ENCODE measurements at regions not wholly inside any gene's neighbourhood (a gene's known extent, or its start where the extent isn't known, plus 50 kb on each side); places are given as distances from the start of the nearest gene placed in this dataset.
"Not testable (repeated sequence)": the region's sequence is repeated elsewhere in the genome, so short reads cannot be mapped to it uniquely, and the experiment has no call there.

DNA sequence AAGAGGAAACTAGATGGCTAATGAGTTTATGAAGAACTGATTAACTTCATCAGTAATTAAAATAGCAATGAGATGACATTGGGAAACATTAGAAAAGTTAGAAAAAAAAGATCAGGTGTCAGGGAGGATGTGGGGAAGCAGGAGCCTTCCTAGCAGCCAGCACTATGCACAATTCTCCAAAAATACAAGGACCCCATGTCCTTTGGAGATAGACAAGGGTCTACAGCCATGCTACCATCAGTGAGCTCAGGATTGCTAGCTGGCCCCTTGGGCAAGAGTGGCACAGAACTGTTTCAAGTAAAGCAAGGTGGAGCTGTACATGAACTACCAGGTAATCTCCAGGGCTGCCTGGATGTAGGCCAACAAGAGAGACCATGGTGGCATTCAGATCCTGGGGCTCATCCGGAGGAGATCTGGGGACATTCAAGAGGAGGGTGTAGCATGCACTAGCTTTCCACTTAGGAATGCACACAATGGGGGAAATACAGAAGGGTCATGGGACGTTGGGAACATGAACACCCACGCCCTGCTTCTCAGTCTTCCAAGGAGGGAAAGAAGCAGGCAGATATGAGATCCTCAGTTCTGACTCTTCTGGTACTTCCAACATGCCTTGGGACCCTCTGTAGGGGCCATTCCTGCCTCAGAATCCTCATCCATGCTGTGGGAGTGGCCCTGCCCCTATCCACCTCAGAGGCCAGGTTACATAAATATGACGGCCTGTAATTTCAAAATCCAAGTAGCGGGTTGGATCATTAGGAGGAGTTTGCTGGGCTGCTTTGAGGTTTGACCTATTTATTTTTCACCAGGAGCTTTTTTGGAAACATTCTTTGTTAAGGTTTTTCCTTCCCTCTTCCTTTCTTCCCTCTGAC, 82.2 kb upstream of the HABP2 start:
- no peak for DNase-seq (ENCODE audit: low spot score)

DNA sequence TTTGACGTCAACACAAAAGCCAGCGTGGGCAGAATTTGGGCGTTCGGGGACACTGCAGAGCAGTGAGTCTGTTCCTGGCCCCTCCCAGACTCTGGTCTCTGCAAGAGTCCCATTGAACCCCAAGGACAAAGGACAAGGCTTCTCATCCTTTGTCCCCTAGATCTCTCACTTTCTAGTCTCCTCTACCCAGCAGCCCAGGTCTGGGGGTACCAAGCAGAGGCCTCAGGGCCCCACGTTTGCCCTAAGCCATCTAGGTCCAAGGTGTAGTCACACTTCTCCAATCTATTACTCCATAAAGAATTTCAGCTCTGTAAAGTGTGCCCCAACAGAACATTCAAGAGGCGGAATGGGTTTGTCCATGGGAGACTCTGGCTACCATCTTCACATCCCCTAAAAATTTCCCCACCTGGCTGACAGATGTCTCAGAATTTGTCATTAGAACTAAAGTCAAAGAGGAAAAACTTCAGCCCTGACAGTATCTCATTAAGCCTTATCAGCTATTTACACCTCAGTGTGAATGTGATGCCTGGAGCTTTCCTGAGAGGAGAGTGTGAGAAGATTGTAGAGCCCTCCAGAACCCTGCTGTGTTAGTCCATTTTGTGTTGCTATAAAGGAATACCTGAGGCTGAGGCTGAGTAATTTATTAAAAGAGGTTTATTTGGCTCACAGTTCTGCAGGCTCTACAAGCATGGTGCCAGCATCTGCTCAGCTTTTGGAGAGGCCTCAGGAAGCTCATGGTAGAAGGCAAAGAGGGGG, 81.4 kb upstream of the HABP2 start:
- no peak for DNase-seq (ENCODE audit: low spot score)

DNA sequence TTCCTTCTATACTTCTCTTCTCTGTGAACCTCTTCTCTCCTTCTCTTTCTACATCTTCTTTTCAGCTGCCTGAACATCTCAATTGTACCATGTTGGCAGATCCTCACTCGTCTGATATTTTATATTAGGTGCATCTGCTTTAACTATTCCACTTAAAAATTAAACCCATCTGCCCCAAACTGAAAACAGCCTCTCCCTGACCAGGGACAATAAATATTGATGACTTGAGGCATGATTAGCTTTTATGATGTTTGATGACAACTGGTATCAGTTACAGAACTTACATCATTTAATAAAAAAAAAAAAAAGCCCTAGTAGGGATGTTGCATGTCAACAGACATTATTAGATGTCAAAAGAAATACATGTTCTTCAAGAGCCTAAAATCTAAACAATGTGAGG, 79.8 kb upstream of the HABP2 start:
- no peak for DNase-seq (ENCODE audit: low spot score)

DNA sequence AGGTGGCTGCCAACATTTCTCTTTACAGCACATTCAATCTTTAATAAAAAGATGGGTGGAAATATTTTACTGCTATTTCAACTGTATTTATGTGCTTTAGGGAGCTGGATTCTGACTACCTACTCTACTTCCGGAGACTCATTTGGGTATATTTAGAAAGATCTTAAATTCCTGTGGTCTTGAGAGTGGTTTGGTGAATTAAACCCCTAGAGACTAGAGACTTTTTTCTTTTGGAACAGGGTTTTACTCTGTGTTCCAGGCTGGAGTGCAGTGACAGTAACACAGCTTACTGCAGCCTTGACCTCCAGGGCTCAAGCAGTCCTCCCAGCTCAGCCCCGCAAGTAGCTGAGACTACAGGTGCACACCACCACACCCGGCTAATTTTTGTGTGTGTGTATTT, 79.0 kb upstream of the HABP2 start:
- DNase-seq (ENCODE audit: low spot score): no peak

DNA sequence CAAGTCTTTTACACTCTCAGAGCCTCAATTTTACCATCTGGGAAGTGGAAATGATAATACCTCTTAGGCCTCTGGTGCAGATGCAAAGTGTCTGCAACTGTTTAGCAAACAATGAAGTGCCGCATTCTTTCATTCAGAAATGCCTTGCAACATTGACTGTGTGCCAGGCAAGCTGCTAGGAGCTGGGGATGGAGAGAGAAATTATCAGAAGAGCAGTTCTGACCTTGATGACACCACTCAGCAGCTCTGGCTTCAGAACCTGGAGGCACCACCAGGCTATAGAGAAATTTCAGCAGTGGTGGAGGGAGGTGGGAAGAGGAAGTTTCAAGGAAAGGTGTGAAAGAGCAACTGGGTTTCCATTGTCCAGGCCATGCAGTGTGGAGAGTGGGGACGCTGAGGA, 78.1 kb upstream of the HABP2 start:
- DNase-seq (ENCODE audit: low spot score): no peak

DNA sequence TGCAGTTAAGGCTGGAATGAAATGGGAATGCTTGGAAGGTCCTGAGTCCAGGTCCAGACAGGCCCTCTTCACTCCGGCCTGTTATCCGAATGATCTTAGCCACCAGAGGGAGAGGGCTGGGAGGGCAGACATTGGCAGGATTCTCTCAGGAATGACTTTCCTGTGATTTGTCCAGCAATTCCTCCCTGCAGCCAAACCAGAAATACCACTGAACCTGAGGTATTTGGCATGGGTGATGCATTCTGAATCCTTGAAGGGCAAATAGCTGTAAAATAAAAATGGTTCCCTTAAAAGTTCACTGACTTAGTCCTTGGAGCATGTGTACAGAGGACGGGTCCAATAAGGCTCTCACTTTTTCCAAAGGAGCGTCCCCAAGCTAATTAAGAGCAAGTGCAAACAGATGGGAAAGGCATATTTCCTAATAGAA, 77.5 kb upstream of the HABP2 start:
- no peak for DNase-seq (ENCODE audit: low spot score)

DNA sequence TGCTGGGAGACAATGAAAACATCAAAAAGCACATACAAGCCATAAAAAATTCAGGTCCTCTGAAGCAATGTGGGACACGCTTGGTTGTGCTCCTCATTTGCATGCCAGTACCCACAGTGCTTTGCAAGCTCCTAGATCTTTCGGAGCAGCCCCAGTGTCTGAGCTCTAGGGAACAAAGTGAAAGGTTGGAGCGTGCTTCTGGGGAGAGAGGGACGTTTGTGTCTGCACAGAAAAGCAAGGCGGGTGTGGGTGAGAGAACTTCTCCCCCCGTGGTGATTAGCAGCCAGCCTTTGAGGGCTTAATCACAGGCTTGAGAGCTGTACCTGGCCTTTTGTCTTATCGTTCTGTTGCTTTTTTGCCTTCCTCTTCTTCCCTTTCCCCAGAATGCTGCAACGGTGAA, 76.7 kb upstream of the HABP2 start:
- DNase-seq (ENCODE audit: low spot score): no peak

DNA sequence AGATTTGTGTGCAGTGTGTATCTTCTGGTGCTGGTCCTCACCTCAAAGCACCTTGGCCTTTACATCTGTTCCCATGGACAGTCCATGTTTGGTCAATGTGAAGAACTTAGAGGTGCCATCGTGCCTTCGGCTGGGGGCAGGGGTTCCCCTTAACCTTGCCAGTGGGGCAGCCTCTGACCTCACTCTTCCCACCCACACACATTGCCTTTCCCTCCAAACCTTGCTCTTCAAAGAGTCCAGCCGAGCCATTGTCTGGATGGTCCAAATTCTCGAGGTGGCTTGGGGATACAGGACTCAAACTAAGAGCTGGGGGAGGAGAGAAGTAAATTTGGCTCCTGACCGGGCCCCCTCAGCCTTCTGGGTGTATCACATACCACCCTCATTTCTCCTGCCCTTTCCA, 76.2 kb upstream of the HABP2 start:
- no peak for DNase-seq (ENCODE audit: low spot score)

DNA sequence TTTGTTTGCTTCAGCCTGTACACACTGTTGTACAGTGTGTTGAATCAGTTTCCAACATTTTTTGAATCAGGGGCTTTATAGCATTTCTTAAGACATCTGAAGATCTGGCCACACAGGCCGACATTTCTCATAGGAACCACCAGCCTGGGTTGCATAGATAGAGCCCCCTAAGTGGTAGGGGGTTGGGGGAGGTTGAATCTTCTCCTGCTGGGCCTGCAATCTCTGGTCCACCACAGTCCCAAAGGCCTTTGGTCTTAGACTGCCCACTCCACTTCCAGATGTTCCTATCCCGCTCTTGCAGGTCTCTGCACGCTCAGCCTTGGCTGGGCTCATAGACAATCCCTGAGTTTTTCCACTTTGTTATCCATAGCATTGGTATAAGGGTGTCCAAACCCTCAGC, 75.4 kb upstream of the HABP2 start:
- DNase-seq (ENCODE audit: low spot score): no peak

DNA sequence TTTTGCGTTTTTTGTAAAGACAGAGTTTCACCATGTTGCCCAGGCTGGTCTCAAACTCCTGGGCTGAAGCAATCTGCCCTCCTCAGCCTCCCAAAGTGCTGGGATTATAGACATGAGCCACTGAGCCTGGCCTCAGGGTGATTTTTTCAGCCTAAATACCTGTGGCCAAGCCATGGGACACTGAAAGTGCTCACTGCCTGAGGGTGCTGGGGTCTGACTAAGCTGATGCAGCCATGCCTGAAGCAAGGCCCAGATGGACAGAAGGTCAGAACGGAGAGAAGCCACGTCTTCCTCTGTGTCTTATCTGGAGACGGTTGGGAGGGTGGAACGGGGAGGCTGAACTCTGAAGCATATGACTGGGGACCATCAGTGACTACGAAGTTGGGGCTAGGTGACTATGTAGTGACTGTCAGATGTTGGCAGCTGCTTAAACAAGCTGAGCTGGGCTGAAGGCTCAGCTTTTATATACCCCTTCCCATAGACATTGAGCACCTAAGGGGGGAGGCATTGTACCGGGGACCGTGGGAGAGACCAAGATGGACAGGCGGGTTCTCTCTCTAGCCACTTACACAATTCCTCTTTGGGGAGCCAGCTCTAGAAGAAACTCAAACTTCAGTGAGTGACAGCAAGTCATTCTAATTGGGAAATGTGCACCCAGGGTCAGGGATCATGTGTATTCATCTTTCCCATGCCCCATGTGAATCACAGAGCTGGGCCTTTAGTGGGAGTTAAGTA, 73.3 kb upstream of the HABP2 start:
- no peak for DNase-seq (ENCODE audit: low spot score)

DNA sequence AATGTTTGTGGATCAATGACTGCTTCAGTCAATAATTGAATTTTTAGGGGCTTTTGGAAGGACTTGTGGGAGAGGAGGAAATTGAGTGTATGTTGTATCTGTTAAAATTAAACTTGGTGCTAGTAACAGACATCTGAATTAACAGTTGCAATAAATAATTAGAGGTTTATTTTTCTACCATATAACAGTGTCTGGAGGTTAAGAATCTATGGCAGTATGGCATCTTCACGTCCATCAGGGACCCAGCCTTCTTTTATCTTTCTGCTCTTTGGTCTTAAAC, 72.8 kb upstream of the HABP2 start:
- DNase-seq (ENCODE audit: low spot score): no peak

DNA sequence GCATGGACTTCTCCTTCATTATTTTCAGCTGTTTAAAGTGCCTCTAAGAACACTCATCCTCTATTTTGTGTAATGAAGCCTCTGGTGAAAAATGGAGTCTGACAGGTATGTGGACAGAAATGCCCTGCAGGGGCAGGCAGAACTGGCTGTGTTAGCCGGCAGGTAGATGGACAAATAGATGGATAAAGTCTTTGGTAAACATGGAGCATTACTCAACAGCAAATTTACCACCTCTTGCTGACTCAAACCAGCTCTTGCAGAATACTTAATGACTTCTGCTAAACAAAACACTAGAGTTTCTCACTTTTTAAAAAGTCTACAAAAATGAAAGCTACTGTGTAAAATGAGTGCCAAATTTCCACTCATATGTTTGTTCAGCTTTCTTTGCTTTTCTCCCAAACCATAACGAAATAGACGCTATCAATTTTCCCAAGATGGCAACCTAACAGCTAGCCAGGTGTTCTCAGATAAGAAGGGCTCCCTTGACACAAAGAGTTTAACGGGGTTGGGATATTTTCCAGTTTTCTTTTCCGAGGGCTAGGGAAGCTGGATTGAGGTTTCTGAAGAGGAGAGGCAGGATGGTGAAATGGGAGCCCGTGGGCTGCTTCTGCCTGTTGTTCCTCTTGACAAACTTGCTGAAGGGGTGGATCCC, 71.9 kb upstream of the HABP2 start:
- no peak for DNase-seq (ENCODE audit: low spot score)

DNA sequence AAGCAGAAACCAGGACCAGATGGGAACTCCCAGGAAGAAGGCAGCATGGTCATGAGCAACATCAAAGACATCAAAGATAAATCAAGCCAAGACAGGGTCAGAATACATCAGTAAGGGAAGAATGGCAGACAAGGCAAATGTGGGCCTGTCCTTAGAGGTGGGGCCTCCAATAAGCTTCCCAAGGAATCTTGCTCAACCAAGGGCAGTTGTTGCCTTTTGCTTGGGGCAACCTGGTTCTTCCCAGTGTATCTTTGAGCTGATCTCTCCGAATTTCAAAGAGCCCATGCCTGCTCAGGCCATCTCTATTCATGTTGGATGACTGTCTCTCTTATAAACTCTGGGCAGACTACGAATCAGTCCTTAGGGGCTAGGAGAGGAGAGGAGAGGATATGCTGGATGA, 68.4 kb upstream of the HABP2 start:
- DNase-seq (ENCODE audit: low spot score): no peak

DNA sequence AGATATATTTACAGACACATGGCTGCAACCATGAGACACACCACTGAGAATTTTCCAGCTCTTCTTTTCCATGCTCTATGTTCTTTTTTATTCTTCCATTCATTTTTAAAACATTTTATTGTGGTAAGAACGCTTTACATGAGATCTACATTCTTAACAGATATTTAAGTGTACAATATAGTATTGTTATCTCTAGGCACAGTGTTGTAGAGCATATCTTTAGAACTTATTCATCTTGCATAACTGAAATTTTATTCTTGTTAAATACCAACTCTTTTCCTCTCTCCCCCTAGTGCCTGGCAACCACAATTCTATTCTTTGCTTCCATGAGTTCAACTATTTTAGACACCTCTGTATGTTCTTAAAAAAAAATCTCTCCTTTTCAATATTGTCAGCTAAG, 67.1 kb upstream of the HABP2 start:
- DNase-seq (ENCODE audit: low spot score): no peak

DNA sequence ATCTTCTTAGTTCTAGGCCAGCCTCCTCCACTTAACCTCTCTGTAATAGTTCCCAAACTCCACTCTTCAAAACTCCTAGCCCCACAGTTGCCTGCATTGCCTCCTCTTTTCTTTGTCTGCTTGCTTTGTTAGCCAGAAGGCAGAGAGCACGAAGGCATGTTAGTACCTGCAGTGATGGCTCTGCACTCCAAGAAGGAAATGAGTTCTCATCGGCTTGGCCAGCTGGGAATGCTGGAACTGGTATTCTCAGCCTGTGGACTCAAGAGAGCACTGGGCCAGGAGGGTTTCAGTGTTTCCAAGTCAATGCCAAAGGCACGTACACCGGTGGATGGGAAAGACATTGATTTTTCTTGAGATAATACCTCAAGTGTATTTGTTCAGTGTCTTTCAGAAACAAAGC, 66.3 kb upstream of the HABP2 start:
- DNase-seq (ENCODE audit: low spot score): no peak

DNA sequence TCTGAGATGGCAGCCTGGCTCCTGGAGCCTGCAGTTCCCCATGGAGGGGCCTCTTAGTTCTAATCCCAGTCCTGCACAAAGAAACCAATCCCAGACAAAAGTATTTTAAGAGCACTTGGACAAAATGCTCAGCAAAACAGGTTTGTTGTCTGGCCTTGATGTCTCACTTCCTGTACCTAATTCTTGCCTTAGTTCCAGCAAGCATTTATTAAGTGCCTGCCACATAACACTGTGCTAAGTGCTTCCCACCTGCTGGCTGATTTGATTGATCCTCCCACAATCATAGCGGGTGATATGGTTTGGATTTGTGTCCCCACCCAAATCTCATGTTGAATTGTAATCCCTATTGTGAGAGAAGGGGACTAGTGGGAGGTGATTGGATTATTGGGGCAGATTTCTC, 65.7 kb upstream of the HABP2 start:
- DNase-seq (ENCODE audit: low spot score): no peak

DNA sequence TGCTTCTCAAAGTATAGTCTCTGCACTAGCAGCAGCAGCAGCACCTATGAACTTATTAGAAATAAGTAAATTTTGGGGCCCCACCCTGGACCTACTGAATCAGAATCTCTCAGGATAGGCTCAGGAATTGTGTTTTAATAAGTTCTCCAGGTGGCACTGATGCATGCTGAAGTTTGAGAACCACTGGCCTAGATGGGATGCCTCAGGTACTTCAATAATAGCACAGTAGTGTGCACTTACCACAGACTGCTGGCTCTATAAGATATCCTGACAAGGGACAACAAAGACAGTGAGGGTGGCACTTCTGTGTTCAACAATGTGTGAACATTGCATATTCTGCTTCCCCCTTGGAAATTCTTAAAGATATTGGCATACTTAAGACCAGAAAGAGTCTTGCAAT, 64.7 kb upstream of the HABP2 start:
- no peak for DNase-seq (ENCODE audit: low spot score)

DNA sequence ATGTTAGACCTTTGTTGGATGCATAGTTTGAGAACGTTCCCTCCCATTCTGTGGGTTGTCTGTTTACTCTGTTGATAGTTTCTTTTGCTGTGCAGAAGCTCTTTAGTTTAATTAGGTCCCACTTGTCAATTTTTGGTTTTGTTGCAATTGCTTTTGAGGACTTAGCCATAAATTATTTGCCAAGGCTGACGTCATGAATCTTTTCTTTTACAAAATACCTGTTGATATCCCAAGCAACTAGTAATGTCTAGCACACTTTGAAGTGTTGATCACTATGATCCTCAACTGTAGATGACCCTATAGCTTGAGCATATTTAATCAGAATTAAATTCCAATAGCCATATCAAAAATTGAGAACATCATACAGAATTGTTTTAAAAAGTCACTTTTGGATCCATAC, 63.3 kb upstream of the HABP2 start:
- DNase-seq (ENCODE audit: low spot score): not testable (repeated sequence)

DNA sequence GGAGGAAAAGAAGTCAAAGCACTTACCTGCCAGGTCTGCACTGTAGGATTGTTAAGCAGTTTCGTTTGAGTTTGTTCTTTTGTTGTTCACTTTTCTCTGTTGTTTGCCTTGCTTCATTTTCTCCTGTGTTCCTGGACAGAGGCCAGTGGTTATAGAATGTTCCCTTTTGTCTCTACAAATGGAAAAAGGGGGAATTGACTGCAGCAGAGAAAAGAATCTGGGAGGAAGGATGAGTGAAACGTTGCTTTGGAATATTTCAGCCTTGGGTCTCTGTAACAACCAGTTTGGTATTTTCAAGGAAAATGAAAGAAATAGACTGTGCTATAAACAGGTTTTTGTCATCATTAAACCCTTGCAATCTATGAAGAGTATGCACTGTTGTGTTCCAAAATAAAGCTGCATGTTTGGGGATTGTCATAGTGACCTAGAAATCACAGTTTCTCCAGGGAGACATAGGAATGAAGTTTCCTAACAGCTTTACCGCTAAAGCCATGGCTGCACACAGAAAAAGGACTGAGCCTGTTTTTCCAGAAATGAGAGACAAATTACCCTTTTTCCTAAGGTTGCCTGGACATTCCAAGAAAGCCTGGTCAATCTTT, 60.8 kb upstream of the HABP2 start:
- DNase-seq (ENCODE audit: low spot score): no peak

DNA sequence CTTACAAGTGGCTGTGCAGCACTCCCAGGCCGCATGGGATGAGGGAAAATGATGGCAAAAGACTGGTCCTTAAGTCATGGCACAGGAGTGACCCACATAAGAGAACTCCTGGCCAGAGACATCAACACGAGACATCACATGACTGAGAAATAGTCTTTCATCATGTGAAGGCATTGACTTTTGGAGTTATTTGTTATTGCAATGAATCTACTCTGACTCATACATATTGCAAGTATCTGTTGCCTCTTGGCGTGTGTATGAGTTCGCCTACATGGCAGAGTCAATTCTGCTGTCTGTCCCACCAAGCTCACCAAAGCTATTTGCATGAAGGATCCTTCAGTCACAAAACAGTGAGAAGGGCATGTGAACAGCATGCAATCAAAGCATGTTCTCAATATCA, 59.7 kb upstream of the HABP2 start:
- DNase-seq (ENCODE audit: low spot score): no peak

DNA sequence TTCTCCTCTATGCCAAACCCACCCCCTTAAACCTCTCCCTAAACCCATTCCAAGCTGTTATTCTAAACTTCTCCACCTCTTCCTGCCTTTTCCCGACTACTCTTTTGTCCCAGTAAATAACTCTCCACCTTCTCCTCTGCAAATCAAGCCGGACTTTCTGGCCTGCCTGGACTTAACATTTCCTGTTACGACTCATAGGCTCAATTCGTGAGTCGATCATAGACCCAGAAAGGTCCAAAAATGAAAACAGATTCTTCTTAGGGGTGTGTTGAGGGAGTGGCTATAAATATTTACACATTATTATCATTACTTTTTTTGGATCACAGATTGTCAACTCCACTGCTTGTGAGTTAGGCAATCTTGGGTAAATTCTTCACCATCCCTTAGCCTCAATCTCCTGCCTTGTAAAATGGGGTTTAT, 59.0 kb upstream of the HABP2 start:
- no peak for DNase-seq (ENCODE audit: low spot score)

DNA sequence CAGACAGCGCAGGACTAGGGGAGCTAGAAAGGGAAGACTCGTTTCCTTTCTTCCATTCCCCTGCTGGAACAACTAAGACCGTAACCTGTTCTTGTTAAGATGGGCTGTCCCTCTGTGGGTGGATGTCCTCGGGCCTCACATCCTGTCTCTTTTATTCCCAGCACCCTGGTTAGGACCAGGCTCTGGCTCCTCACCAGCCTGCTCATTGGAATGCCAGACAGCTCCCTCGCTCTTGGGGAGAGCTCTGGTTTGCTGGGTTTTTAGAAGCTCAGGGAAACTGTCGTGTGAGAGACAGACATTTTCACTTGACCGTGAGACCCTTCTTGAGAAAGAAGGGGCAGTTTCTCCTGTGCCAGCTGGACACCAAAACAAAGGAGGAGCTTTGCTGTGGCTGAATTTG, 58.1 kb upstream of the HABP2 start:
- DNase-seq (ENCODE audit: low spot score): no peak
